ENCODE measurements at regions not wholly inside any gene's neighbourhood (a gene's known extent, or its start where the extent isn't known, plus 50 kb on each side); places are given as distances from the start of the nearest gene placed in this dataset.
A peak's percentile ranks its signal among the peaks of the same experiment; 100 is the strongest.

DNA sequence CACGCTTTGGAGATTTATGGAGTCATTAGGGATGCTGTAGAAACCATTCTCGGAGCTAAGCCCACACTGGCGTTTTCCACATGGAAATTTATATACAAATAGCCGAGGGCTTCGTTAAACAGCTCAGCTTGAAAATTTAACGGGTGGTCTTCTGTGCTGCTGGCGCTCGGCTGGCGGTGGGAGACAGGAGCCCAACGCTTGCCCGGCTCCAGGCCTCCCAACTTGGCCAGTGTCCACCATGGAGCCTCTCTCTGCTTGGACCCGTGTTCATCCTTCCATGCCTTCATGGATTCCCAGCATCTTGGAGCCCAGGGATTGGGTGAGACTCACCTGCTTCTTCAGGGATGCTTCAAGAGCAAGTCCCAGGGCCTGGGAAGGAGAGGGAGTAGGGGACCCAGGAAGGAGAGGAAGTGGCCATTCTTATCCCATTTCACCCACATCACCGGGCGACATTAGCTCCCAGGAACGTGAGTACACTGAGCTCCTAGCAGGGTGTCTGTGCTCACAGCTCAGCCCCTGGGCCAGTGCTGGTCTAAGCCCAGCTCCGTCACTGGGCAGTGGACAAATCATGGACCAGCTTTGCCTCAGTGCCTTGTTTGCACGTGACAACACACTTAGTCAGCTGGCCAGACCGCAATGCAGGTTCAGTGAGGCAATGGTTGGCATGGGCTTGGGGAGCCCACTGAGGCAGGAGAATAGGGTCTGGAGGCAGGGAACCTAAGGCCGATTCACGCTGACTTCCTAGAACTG is 944.3 kb downstream of the BRD1 start:
- FAIRE-seq (no peak), DNase-seq (ENCODE audit: insufficient read length, low spot score) (no peak)

DNA sequence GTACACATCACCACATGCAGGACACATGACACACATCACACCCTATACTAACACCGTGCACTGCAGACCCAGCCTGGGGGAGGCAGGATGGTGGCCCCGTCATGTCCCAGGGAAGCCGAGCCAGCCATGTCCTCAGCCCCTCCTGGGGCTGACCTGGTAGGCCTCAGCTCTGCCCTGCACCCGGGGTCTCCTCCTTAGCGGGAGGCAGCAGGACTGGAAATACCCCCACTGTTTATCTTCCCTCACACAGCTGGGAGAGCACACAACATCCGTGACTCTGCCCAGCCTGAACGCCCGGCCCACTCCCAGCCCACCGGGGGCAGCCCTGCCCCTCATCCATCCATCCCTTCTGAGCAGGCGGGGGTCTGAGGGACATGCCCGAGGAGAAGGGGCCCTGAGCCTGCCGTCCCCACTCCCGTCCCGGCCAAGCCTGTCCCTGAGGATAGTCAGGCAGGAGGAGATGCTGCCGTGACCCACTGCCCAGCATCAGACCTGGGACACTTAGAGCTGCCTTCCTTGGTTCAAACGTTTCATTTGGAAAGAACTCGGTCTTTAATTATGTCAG is 945.0 kb downstream of the BRD1 start:
- FAIRE-seq (no peak), DNase-seq (ENCODE audit: insufficient read length, low spot score) (no peak)

DNA sequence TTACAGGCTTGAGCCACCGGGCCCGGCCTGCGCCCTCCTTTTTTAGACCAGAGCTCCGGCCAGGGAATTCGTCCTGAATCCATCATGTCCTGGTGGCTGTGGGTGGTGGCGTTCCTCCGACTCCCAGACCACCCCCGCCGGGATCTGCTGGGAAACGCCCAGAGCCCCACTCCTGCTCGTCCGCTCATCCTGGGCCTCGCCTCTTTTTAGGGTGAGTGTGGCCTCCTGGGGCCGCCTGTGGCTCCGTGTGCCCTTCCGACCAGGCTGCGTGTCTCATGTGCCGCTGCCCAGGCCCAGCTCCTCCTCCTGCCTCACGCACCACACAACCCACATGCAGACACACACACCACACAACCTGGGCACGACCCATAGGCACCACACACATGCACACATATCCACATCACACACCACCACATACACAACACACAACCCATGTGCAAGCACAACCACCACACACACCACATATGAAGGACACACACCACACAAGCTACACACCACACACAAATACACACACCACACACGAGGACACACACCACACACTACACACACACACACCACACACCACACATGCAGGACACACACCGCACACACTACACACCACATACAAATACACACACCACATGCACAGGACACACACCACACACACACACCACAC is 946.2 kb downstream of the BRD1 start:
- FAIRE-seq (peak; percentile 96), DNase-seq (ENCODE audit: insufficient read length, low spot score) (no peak)

DNA sequence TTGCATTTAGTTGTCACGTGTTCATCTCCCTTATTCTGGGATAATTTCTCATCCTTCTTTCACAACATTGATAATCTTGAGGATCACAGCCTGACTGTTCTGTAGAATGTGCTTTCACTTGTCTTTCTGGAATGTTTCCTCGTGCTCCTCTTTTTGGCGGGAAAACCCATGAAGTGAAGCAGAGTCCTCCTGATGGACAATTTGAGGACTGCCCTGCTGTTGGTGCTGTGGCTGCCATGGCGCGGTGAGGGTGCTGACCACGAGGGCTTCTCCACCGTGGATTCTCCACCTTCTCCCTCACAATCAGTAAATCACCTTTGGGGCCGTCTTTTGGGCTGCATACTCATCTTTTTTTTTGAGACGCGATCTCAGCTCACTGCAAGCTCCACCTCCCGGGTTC is 946.9 kb downstream of the BRD1 start:
- DNase-seq (ENCODE audit: insufficient read length, low spot score) (no peak), FAIRE-seq (no peak)

DNA sequence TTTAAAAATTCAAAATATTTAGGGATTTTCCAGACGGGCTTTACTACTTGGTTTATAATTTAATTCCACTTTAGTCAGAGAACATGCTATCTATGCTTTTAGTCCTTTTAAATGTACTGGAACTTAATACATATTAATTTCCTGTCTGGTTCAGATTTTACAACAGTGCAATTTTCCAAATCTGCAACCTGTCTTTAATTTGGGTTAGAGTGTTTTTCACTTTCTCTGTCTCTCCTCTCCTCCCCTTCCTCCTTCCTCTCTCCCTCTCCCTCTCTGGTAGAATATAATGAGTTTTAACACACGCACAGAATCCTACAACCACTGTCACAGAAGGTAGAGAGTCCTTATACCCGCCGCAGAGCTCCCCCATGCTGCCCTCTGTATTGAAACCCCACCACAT is 950.7 kb downstream of the BRD1 start:
- DNase-seq (ENCODE audit: insufficient read length, low spot score) (no peak), FAIRE-seq (no peak)

DNA sequence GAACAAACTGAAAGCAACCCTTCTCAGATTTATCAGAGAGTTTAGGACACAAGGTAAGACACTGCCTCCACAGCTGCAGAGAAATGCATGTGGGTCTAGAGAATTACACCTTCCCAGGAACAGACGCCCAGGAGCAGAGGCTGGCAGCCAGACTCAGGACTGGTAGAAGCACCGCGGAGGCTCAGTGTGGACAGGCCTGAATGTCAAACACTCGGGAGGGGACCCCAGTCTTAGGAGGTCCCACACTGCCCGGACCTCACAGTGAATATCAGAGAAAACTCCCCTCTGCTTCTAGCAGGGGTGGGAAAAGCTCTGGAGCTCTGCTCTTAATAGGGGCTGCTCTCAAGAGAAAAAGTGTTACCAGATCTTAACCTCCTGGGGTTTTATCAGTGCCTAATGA is 952.7 kb downstream of the BRD1 start:
- DNase-seq (ENCODE audit: insufficient read length, low spot score) (no peak), FAIRE-seq (no peak)

DNA sequence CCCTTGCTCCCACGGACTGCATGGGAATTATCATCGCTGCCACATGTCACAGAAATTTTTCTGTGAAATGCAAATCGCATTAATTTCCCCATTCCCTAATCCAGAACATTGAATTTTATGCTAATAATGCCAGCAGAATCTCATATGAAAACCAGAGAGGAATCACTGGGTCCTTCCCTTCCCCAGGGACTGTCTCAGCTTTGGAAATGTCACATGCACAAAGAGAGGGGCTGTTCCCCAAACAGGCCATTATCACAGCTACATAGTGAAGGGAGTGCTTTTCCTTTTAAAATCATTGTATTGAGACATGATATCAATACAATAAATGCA is 954.5 kb downstream of the BRD1 start:
- DNase-seq (ENCODE audit: insufficient read length, low spot score) (no peak), FAIRE-seq (no peak)

DNA sequence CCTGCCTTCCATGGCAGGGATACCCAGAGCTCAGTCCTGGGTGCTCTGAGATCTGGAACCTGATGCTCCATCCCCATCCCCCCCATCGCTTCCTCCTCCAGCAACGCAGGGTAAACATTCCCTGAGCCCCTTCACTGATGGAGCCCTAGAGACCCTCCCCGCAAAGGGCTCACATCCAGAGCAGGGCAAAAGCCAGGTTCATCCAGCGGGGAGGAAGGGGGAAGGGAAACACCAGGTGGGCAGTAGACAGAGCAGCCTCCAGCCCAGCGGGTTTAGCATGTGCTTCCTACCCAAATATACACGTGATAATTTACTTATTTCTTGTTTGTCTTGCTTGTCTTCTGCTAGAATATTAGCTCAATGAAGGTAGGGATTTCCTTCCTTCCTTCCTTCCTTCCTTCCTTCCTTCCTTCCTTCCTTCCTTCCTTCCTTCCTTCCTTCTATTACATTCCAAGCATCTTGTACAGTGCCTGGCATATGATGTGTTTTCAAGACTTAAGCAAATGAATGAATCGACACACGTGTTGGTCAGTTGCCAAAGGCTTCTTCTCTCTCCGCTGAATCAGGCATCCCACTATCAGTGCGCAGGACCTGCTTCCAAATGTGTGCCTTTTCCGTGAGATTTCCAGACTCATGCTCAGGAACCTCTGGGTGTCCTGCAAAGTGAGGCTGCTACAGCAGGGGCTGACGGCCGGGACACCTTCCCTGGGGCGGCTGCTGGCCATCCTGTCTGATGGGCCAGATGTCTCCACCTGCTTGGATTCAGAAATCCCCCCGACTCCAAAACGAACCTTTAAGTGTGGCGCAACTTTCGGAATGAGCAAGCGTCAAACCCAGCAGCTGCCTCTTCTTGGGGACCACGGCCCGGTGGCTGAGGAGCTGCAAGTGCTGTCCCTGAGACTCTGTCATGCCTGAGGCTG is 955.1 kb downstream of the BRD1 start:
- FAIRE-seq (no peak), DNase-seq (ENCODE audit: insufficient read length, low spot score) (no peak)

DNA sequence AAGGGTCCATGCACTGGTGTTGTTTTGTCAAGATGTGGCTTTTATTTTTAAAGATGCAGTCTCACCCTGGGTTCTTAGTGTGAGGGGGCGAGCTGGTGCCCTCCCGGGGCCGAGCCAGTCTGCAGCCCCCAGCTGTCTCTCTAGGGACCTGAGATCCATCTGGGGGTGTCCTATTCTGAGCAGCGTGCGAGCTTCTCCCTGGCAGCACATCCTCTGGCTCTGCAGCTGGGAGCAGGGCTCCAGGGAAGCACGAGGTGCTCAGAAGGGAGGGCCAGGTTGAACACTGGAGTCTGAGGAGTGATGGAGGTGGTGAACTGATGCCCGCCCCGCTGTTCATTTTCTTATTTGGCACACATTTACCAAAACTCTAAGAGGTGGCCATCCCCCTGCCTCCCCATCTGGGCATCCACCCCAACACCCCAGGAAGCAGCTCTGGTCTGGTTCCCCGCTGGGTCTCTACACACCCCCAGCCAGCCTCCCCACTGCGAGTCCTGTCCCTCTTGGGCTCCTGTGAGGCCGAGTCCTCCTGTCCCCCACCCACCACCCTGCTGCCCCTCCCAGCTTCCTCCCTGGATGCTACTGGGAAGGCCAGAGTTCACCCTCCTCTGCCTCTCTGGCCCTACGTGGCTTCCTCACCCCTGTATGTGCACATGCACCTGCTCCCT is 956.4 kb downstream of the BRD1 start:
- DNase-seq (ENCODE audit: insufficient read length, low spot score) (no peak), FAIRE-seq (no peak)

DNA sequence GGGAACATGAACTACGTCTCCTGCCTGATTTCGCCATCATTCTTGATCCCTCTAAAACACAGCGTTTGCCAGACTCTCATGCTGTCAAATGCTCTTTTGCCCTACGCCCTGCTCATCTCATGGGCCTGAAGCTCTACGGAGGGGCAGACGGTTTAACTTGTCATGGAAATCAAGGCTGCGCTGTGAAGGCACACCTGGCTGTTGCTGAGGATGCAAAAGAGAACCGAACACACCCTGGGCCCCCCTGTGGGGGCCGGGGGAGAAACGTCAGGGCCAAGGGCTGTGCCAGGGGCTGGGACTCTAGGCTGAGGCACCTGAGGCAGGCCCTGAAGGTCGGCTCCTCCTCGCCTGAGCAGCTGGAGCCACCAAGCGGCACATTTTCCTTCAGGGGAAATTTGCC is 957.2 kb downstream of the BRD1 start:
- FAIRE-seq (no peak), DNase-seq (ENCODE audit: insufficient read length, low spot score) (no peak)

DNA sequence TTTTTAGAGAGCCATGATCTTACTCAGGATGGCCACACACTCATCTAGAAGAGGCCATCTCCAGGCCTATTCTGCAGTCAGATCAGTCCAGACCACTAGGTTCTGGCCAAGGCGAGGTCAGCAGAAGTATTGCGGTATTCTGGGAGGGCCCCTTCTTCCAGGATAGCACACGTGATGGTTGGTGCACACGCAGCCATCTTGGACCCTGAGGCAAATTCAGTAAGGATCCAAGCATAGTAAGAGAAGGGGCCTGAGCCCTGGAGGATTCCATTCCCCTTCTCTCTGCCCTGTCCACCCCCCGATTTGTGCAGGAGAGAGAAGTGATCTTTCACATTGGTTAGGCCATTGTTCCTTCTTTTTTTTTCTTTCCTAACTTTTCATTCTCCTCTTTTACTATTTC is 957.9 kb downstream of the BRD1 start:
- FAIRE-seq (no peak), DNase-seq (ENCODE audit: insufficient read length, low spot score) (no peak)

DNA sequence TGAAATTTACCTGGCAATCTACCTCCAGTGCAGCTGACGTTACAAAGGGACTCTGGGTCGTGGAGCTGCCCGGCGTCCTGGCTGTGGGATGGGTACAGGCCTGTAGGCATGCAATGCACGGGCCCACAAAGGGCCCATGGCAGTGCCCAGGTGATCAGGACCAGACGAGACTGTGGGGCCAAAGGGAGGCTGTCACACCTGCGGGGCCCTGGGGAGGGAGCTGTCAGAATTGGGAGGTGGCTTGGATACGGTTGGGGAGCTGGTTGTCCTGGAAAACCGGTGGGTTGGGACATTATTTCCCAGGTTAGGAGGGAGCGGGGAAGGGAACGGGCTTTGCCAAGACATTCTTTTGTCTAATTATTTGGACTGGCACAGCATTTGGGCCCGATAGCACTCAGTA is 958.5 kb downstream of the BRD1 start:
- DNase-seq (ENCODE audit: insufficient read length, low spot score) (no peak), FAIRE-seq (no peak)

DNA sequence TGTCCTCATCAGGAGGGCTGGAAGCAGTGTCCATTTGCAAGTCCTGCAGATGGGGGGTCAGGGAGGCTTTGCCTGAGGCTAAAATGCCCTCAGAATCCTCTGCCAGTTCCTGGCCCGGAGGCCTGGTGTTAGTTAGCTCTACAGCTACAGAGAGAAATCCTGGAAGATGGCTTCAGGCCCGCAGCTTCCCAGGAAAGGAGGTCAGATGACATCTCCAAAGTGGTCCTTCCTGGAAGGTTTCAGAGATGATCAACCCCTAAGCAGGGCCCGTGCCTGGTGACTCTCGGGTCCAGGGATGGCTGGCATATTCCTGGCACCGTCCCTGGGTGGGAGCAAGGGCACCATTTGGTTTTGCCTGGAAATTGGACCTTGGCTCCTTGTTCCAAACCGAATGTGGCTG is 959.1 kb downstream of the BRD1 start:
- FAIRE-seq = no peak
- DNase-seq (ENCODE audit: insufficient read length, low spot score) = no peak

DNA sequence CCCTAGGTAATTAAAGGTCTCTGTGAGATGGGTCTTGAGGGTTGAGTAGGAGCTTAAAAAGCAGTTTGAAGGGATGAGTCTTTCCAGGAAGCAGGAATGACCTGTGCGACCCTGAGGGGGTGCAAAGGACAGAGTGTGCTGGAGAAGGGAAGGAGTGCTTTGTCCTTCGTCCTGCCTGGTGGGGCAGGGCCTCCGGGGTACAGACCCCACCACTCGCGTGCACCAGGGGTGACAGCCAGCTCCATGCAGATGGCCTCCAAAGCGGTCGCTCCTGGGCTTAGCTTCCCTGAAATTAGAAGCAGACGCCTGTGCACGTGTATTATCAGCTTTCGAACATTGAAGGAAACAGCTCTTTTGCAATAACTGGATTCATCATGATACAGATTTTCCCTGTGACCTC is 959.8 kb downstream of the BRD1 start:
- DNase-seq (ENCODE audit: insufficient read length, low spot score) (no peak), FAIRE-seq (no peak)

DNA sequence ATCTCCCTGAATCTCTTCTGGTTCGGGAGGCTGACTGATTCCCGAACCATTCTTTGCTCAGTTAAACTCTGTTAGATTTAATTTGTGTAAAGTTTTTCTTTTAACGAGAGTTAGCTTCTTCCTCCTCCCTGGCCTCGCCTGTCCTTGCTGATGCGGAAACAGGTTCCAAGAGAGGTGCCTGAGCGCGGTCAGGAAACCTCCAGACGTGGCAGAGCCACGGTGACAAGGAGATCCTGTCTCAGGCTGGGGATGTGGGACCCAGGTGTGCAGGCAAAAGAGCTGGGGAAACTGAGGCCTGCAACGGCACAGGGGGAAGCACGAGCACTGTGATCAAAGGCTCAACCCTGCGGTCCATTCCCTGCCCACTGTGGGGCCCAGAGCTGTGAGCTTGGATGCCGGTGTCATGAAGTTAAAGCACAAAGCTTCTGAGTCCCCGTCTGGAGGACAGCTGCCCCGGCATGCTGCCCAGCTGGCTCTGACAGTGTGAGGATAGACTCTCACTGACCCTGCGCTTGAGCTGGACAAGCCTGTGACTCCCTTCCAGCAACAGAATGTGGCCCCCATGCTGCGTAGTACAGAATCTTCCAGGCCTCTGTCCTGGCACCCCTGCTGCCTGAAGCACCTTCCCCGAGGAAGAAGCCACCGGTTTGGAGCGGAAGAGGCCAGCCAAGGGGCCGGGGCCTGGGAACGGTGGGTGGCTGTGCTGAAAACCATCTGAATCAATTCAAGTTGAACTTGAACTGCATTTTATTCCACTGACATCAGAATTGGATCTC is 960.6 kb downstream of the BRD1 start:
- no peak for FAIRE-seq
- no peak for DNase-seq (ENCODE audit: insufficient read length, low spot score)

DNA sequence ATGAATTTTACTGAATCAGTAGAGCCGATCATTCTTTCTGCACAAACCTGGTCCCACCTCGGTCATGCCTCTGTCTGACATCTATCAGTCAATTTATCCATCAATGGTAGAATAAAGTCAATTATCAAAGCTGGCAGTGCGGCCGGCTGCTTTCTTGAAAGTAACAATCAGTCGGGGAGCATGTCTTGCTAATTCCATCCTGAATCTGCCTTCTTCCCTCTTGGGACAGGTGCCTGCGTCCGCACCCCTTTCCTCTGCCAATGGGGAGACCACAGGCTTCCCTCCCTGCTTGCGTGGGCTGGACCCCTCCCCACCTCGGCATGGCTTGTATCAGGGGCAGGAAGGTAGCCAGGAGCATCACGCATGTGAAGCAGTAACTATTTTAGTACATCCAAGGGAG is 962.9 kb downstream of the BRD1 start:
- no peak for DNase-seq (ENCODE audit: insufficient read length, low spot score)
- FAIRE-seq = no peak

DNA sequence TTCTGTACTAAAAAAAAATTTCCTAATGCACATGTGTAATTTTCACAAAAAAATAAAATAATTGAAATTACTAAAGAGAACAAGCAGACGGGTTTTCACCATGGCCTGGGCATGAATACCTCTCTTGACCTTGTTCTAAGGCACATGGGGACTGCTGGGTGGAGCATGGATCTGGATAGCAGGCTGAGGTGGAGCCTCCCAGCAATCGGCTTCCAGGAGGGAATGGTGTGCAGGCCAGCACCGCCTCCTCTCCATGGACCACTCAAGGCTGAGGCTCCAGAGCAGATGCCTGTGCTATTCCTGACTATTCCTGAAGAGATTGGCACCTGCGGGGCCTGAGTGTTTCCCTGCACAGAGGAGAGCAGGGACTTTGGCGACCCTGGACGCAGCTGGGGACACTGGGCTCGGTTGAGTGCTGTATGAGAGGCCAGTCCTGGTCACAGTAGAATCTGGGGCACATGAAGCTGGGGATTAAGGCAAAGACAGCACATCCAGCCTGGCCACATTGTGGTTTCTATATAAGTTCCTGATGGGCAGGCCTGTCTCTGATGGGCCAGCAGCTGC is 963.6 kb downstream of the BRD1 start:
- DNase-seq (ENCODE audit: insufficient read length, low spot score) (no peak), FAIRE-seq (no peak)

DNA sequence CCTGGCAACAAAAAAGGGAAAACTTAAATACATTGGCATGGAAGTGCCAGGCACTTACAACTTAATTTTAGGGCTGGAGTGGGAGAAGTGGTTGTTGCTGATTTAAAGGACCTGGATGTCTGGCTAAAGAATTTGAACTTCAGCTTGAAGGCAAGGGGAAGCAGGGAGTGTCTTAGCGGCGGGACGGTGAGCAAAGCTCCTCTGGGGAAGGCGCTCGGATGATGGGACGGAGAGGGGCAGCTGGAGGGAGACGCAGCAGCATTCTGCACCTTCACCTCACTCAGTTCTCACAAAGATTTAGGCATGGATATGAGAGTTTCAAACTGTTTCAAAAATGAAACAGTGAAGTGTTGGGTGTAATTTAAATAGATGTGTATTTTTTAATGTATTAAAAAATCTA is 967.1 kb downstream of the BRD1 start:
- FAIRE-seq (no peak), DNase-seq (ENCODE audit: insufficient read length, low spot score) (no peak)

DNA sequence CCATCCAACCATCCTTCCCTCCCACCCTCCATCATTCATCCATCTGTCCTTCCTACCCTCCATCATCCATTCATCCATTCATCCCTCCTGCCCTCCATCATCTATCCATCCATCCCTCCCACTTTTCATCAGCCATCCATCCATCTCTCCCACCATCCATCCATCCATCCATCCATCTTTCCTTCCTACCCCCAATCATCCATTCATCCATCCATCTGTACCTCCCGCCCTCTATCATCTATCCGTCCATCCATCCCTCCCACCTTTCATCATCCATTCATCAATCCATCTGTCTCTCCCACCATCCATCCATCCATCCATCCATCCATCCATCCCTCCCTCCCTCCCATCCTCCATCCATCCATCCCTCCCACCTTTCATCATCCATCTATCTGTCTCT is 968.8 kb downstream of the BRD1 start:
- no peak for FAIRE-seq
- no peak for DNase-seq (ENCODE audit: insufficient read length, low spot score)

DNA sequence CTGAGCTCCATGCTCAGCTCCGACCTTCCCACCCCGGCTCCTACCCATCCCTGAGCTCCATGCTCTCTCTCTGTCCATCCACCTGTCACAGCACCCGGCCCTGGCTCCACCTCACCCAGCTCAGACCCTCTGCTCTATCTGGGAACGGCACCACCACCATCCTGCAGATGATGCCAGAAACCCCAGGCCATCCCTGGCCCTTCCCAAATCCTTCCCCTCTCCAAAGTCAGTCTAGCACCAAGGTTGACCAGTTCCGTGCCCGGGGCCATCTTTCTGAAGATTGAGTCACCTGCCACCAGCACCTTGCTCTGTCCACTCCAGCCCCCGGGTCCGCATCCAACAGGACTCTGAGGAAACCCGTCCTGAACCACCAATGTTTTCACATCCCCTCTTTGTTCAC is 969.6 kb downstream of the BRD1 start:
- DNase-seq (ENCODE audit: insufficient read length, low spot score) (no peak), FAIRE-seq (no peak)

All from HTR-8/SVneo (cell line).